ENCODE measurements at regions not wholly inside any gene's neighbourhood (a gene's known extent, or its start where the extent isn't known, plus 50 kb on each side); places are given as distances from the start of the nearest gene placed in this dataset.
"Not testable (repeated sequence)": the region's sequence is repeated elsewhere in the genome, so short reads cannot be mapped to it uniquely, and the experiment has no call there.

- DNase-seq (ENCODE audit: low read depth), result no peak
- Histone ChIP-seq H3K27me3 (ENCODE audit: control insufficient read depth, insufficient read depth, low read length) (no peaks in the 10 kb centered on the region), H3K36me3 (ENCODE audit: control insufficient read depth, insufficient read depth, low read length) (no peaks in the 10 kb centered on the region), H3K4me3 (ENCODE audit: low read depth, low read length) (no peak overlapping the region)
- no peak for TF ChIP-seq CTCF (IDR thresholded peaks at IDR 0.05; ENCODE audit: insufficient read depth, low read length, poor library complexity, severe bottlenecking)
Measured at GRCh38 chr16:31674686-31675085, 147.0 kb downstream of the AHSP start.

- no peak for DNase-seq (ENCODE audit: low read depth)
- no peak for TF ChIP-seq CTCF (IDR thresholded peaks at IDR 0.05; ENCODE audit: insufficient read depth, low read length, poor library complexity, severe bottlenecking)
- H3K36me3 ChIP-seq (ENCODE audit: control insufficient read depth, insufficient read depth, low read length), result no peaks in the 10 kb centered on the region
- no peak overlapping the region for H3K4me3 ChIP-seq (ENCODE audit: low read depth, low read length)
- no peaks in the 10 kb centered on the region for H3K27me3 ChIP-seq (ENCODE audit: control insufficient read depth, insufficient read depth, low read length)
Measured at GRCh38 chr16:31676731-31677130, 149.0 kb downstream of the AHSP start.

DNA sequence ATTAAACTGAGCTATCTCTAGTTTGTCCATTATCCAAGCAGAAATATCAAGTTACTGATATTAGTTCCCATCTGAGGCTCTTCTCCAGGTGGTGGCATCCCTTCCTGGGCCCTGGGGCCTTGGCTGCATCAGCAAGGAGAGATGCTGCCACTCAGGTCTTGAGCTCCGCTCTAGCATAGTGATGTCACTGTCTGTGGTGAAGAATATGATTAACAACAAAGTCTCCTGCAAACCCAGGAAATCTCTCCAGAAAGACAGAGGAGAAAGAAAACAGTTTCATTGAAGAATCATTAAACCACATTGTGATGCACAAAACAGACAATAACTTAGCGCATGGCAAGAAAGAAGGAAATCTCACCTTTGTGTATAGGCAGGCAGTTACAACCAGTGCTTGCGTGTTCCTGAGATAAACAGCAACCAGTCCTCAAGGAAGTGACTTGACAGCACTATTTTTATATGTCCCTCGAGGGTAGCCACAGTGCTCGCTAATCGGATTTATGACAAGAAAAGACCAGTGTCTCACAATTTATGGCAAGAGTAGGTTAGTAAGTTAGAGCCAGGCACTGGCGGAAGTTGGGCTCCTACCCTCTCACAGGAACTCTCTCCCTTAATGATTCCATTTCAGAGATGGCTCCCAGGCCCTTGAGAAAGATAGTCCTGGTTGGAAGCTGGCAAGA is 151.1 kb downstream of the AHSP start:
- H3K36me3 ChIP-seq (ENCODE audit: control insufficient read depth, insufficient read depth, low read length), result no peaks in the 10 kb centered on the region
- DNase-seq (ENCODE audit: low read depth), result no peak
- H3K27me3 ChIP-seq (ENCODE audit: control insufficient read depth, insufficient read depth, low read length), result no peaks in the 10 kb centered on the region
- no peak overlapping the region for H3K4me3 ChIP-seq (ENCODE audit: low read depth, low read length)
- TF ChIP-seq CTCF (IDR thresholded peaks at IDR 0.05; ENCODE audit: insufficient read depth, low read length, poor library complexity, severe bottlenecking), result no peak

DNA sequence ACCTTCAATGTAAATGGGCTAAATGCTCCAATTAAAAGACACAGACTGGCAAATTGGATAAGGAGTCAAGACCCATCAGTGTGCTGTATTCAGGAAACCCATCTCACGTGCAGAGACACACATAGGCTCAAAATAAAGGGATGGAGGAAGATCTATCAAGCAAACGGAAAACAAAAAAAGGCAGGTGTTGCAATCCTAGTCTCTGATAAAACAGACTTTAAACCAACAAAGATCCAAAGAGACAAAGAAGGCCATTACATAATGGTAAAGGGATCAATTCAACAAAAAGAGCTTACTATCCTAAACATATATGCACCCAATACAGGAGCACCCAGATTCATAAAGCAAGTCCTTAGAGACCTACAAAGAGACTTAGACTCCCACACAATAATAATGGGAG is 161.6 kb downstream of the AHSP start:
- H3K36me3 ChIP-seq (ENCODE audit: control insufficient read depth, insufficient read depth, low read length); DNase-seq (ENCODE audit: low read depth); H3K27me3 ChIP-seq (ENCODE audit: control insufficient read depth, insufficient read depth, low read length); H3K4me3 ChIP-seq (ENCODE audit: low read depth, low read length): not testable (repeated sequence)

DNA sequence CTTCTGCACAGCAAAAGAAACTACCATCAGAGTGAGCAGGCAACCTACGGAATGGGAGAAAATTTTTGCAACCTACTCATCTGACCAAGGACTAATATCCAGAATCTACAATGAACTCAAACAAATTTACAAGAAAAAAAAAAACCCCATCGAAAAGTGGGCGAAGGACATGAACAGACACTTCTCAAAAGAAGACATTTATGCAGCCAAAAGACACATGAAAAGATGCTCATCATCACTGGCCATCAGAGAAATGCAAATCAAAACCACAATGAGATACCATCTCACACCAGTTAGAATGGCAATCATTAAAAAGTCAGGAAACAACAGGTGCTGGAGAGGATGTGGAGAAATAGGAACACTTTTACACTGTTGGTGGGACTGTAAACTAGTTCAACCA is 164.6 kb downstream of the AHSP start:
- not testable (repeated sequence) for H3K36me3 ChIP-seq (ENCODE audit: control insufficient read depth, insufficient read depth, low read length); DNase-seq (ENCODE audit: low read depth); H3K27me3 ChIP-seq (ENCODE audit: control insufficient read depth, insufficient read depth, low read length); H3K4me3 ChIP-seq (ENCODE audit: low read depth, low read length)

- H3K4me3 ChIP-seq (ENCODE audit: low read depth, low read length), result no peak overlapping the region
- no peaks in the 10 kb centered on the region for H3K36me3 ChIP-seq (ENCODE audit: control insufficient read depth, insufficient read depth, low read length)
- DNase-seq (ENCODE audit: low read depth), result no peak
- no peak for TF ChIP-seq CTCF (IDR thresholded peaks at IDR 0.05; ENCODE audit: insufficient read depth, low read length, poor library complexity, severe bottlenecking)
- peaks cover 7% of the 10 kb centered on the region for H3K27me3 ChIP-seq (ENCODE audit: control insufficient read depth, insufficient read depth, low read length)
Measured at GRCh38 chr16:31693733-31694132, 166.0 kb downstream of the AHSP start.

GRCh38 chr16:31694461-31694860 is 166.8 kb downstream of the AHSP start:
- DNase-seq (ENCODE audit: low read depth), result no peak
- TF ChIP-seq CTCF (IDR thresholded peaks at IDR 0.05; ENCODE audit: insufficient read depth, low read length, poor library complexity, severe bottlenecking), result no peak

More at GRCh38 chr16:31694461-31694860, 166.8 kb downstream of the AHSP start:
- H3K27me3 ChIP-seq (ENCODE audit: control insufficient read depth, insufficient read depth, low read length), result peaks cover 11% of the 10 kb centered on the region
- H3K36me3 ChIP-seq (ENCODE audit: control insufficient read depth, insufficient read depth, low read length), result no peaks in the 10 kb centered on the region
- H3K4me3 ChIP-seq (ENCODE audit: low read depth, low read length), result no peak overlapping the region
